ENCODE measurements at regions not wholly inside any gene's neighbourhood (a gene's known extent, or its start where the extent isn't known, plus 50 kb on each side); places are given as distances from the start of the nearest gene placed in this dataset.
"Not testable (repeated sequence)": the region's sequence is repeated elsewhere in the genome, so short reads cannot be mapped to it uniquely, and the experiment has no call there.

DNA sequence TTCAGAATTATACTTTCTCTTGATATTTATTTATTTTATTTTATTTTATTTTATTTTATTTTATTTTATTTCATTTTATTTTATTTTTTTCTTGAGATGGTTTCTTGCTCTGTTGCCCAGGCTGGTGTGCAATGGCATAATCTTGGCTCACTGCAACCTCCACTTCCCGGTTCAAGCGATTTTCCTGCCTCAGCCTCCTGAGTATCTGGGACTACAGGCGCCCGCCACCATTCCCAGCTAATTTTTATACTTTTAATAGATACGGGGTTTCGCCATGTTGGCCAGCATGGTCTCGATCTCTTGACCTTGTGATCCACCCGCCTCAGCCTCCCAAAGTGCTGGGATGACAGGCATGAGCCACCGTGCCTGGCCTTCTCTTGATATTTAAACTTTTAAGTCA, 3905.2 kb upstream of the OR11H1 start:
- not testable (repeated sequence) for H3K36me3 ChIP-seq (ENCODE audit: control insufficient read depth, insufficient read depth, low read length); H3K18ac ChIP-seq (ENCODE audit: low read length); H3K79me1 ChIP-seq (ENCODE audit: low read length); H2BK5ac ChIP-seq (ENCODE audit: low read length); H3K4ac ChIP-seq (ENCODE audit: low read depth, low read length); DNase-seq; H3K27ac ChIP-seq (ENCODE audit: low read depth, low read length); H3K79me2 ChIP-seq (ENCODE audit: control insufficient read depth, insufficient read depth, low read length); H3K56ac ChIP-seq (ENCODE audit: low read length); H4K8ac ChIP-seq (ENCODE audit: low read depth, low read length); H2AK5ac ChIP-seq (ENCODE audit: low read length); H3K4me2 ChIP-seq (ENCODE audit: low read length); H3K4me1 ChIP-seq (ENCODE audit: control insufficient read depth, low read depth, low read length); H3K4me3 ChIP-seq (ENCODE audit: low read length); H4K5ac ChIP-seq (ENCODE audit: low read length); H3K27me3 ChIP-seq (ENCODE audit: insufficient read depth, low read length, poor library complexity); H2BK15ac ChIP-seq (replicated peaks; ENCODE audit: low read depth); H3K9ac ChIP-seq (ENCODE audit: low read length); H2BK120ac ChIP-seq (ENCODE audit: low read depth, low read length); H3K23ac ChIP-seq (ENCODE audit: low read length)
- no CpG with 5 or more reads among the region's 9 CpGs for WGBS (ENCODE audit: extremely low coverage, insufficient coverage, low lambda C conversion rate)

DNA sequence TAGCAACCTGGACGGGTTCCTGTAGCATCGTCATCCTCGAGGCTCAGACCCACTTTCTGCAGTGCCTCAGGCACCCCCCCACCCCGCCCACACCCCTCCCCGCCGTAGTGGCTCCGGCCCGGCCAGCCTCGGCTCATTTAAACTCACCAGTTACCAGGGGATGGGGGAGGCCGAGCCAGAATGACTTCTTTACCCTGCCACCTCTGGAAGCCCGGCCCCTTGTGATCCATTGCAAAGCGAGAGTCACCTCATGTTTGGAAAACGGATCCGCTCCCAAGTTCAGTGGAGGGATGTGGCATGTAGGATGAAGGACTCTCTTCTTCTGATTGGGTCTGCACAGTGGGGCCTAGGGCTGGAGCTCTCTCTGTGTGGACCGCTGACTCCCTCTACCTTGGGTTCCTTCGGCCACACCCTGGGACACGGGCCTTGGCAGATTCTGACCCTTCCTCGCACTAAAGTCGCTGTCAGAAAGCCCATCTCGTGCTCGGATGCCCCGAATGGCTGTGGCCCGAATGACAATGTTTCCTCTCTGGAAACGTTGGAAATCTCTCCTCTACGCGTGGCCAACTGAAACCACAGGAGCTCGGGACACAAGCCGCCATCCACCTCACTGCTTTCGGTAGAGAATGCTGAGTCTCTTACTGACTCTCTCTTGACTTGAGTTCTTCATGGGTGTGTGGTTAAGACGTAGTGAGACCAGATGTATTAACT, 3902.1 kb upstream of the OR11H1 start:
- H3K9ac ChIP-seq (ENCODE audit: low read length); H3K79me1 ChIP-seq (ENCODE audit: low read length); H3K27ac ChIP-seq (ENCODE audit: low read depth, low read length); H4K5ac ChIP-seq (ENCODE audit: low read length); H4K8ac ChIP-seq (ENCODE audit: low read depth, low read length); H2AK5ac ChIP-seq (ENCODE audit: low read length); H2BK15ac ChIP-seq (replicated peaks; ENCODE audit: low read depth); H3K79me2 ChIP-seq (ENCODE audit: control insufficient read depth, insufficient read depth, low read length); H2BK5ac ChIP-seq (ENCODE audit: low read length); H3K27me3 ChIP-seq (ENCODE audit: insufficient read depth, low read length, poor library complexity); H3K4me1 ChIP-seq (ENCODE audit: control insufficient read depth, low read depth, low read length); H3K23ac ChIP-seq (ENCODE audit: low read length); H3K4me2 ChIP-seq (ENCODE audit: low read length); H3K18ac ChIP-seq (ENCODE audit: low read length); H2BK120ac ChIP-seq (ENCODE audit: low read depth, low read length); H3K4ac ChIP-seq (ENCODE audit: low read depth, low read length); H3K56ac ChIP-seq (ENCODE audit: low read length); DNase-seq; H3K36me3 ChIP-seq (ENCODE audit: control insufficient read depth, insufficient read depth, low read length): not testable (repeated sequence)
- no CpG with 5 or more reads among the region's 30 CpGs for WGBS (ENCODE audit: extremely low coverage, insufficient coverage, low lambda C conversion rate)
- H3K4me3 ChIP-seq (ENCODE audit: low read length) = peak overlapping the region; percentile 25

DNA sequence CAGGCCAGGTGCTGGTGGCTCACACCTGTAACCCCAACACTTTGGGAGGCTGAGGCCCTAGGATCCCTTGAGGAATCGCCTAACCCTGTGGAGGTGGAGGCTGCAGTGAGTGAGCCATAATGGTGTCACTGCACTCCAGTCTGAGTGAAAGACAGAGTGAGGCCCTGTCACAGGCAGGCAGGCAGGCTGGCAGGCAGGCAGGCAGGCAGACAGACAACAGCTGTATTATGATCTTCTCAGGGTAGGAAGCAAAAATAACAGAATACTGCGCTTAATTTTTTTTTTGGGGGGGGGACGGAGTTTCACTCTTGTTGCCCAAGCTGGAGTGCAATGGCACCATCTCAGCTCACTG, 3901.6 kb upstream of the OR11H1 start:
- Histone ChIP-seq H3K79me1 (ENCODE audit: low read length) (no peaks in the 10 kb centered on the region), H3K23ac (ENCODE audit: low read length) (no peak overlapping the region), H4K8ac (ENCODE audit: low read depth, low read length) (no peak overlapping the region), H3K36me3 (ENCODE audit: control insufficient read depth, insufficient read depth, low read length) (no peaks in the 10 kb centered on the region), H2BK15ac (replicated peaks; ENCODE audit: low read depth) (no peak overlapping the region), H3K4me1 (ENCODE audit: control insufficient read depth, low read depth, low read length) (no peaks in the 10 kb centered on the region), H2AK5ac (ENCODE audit: low read length) (no peak overlapping the region), H2BK120ac (ENCODE audit: low read depth, low read length) (no peak overlapping the region), H3K27me3 (ENCODE audit: insufficient read depth, low read length, poor library complexity) (no peaks in the 10 kb centered on the region), H3K27ac (ENCODE audit: low read depth, low read length) (no peak overlapping the region), H3K56ac (ENCODE audit: low read length) (no peak overlapping the region), H3K4me2 (ENCODE audit: low read length) (no peak overlapping the region), H4K5ac (ENCODE audit: low read length) (no peak overlapping the region), H2BK5ac (ENCODE audit: low read length) (no peak overlapping the region), H3K9ac (ENCODE audit: low read length) (no peak overlapping the region), H3K18ac (ENCODE audit: low read length) (no peak overlapping the region), H3K79me2 (ENCODE audit: control insufficient read depth, insufficient read depth, low read length) (no peaks in the 10 kb centered on the region), H3K4me3 (ENCODE audit: low read length) (no peak overlapping the region), H3K4ac (ENCODE audit: low read depth, low read length) (no peak overlapping the region)
- DNase-seq = no peak
- whole genome bisulfite sequencing (ENCODE audit: extremely low coverage, insufficient coverage, low lambda C conversion rate) = no CpG with 5 or more reads among the region's 3 CpGs

DNA sequence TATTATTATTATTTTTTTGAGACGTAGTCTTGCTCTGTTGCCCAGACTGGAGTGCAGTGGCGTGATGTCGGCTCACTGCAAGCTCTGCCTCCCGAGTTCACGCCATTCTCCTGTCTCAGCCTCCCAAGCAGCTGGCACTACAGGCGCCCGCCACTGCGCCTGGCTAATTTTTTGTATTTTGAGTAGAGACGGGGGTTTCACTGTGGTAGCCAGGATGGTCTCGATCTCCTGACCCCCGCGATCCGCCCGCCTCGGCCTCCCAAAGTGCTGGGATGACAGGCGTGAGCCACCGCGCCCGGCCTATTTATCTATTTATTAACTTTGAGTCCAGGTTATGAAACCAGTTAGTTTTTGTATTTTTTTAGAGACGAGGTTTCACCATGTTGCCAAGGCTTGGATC, 3901.0 kb upstream of the OR11H1 start:
- H3K79me2 ChIP-seq (ENCODE audit: control insufficient read depth, insufficient read depth, low read length); H2BK120ac ChIP-seq (ENCODE audit: low read depth, low read length); H2BK5ac ChIP-seq (ENCODE audit: low read length); DNase-seq; H3K23ac ChIP-seq (ENCODE audit: low read length); H3K9ac ChIP-seq (ENCODE audit: low read length); H3K79me1 ChIP-seq (ENCODE audit: low read length); H2BK15ac ChIP-seq (replicated peaks; ENCODE audit: low read depth); H3K27me3 ChIP-seq (ENCODE audit: insufficient read depth, low read length, poor library complexity); H4K5ac ChIP-seq (ENCODE audit: low read length); H3K27ac ChIP-seq (ENCODE audit: low read depth, low read length); H3K56ac ChIP-seq (ENCODE audit: low read length); H4K8ac ChIP-seq (ENCODE audit: low read depth, low read length); H2AK5ac ChIP-seq (ENCODE audit: low read length); H3K18ac ChIP-seq (ENCODE audit: low read length); H3K4me1 ChIP-seq (ENCODE audit: control insufficient read depth, low read depth, low read length); H3K36me3 ChIP-seq (ENCODE audit: control insufficient read depth, insufficient read depth, low read length); H3K4ac ChIP-seq (ENCODE audit: low read depth, low read length); H3K4me2 ChIP-seq (ENCODE audit: low read length); H3K4me3 ChIP-seq (ENCODE audit: low read length): not testable (repeated sequence)
- WGBS (ENCODE audit: extremely low coverage, insufficient coverage, low lambda C conversion rate) = no CpG with 5 or more reads among the region's 20 CpGs

DNA sequence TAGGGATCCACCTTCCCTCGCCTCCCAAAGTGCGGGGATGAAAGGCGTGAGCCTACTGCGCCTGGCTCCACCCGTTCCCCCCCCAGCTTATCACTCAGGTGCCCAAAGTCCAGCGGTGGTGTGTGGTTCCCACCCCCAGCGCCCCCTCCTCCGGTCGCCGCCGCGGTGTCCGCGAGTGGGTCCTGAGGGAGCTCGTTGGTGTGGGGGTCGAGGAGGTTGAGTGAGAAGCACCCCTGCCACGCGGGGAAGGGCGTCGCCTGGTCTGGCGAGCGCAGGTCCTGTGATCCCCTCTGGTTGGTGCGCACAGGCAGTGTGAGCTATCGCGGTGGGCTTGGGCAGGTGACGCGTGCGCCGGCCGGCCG, 3900.6 kb upstream of the OR11H1 start:
- H3K4me2 ChIP-seq (ENCODE audit: low read length) = no peak overlapping the region
- H3K18ac ChIP-seq (ENCODE audit: low read length) = no peak overlapping the region
- no peak for DNase-seq
- no peaks in the 10 kb centered on the region for H3K4me1 ChIP-seq (ENCODE audit: control insufficient read depth, low read depth, low read length)
- H3K27ac ChIP-seq (ENCODE audit: low read depth, low read length) = no peak overlapping the region
- no peaks in the 10 kb centered on the region for H3K79me1 ChIP-seq (ENCODE audit: low read length)
- no peak overlapping the region for H3K23ac ChIP-seq (ENCODE audit: low read length)
- H2BK5ac ChIP-seq (ENCODE audit: low read length) = no peak overlapping the region
- H3K4me3 ChIP-seq (ENCODE audit: low read length) = no peak overlapping the region
- no peak overlapping the region for H3K9ac ChIP-seq (ENCODE audit: low read length)
- no CpG with 5 or more reads among the region's 31 CpGs for WGBS (ENCODE audit: extremely low coverage, insufficient coverage, low lambda C conversion rate)
- H3K79me2 ChIP-seq (ENCODE audit: control insufficient read depth, insufficient read depth, low read length) = no peaks in the 10 kb centered on the region
- H2AK5ac ChIP-seq (ENCODE audit: low read length) = no peak overlapping the region
- H3K4ac ChIP-seq (ENCODE audit: low read depth, low read length) = no peak overlapping the region
- no peak overlapping the region for H2BK15ac ChIP-seq (replicated peaks; ENCODE audit: low read depth)
- H4K5ac ChIP-seq (ENCODE audit: low read length) = no peak overlapping the region
- H3K27me3 ChIP-seq (ENCODE audit: insufficient read depth, low read length, poor library complexity) = no peaks in the 10 kb centered on the region
- H4K8ac ChIP-seq (ENCODE audit: low read depth, low read length) = no peak overlapping the region
- H3K56ac ChIP-seq (ENCODE audit: low read length) = no peak overlapping the region
- no peak overlapping the region for H2BK120ac ChIP-seq (ENCODE audit: low read depth, low read length)
- no peaks in the 10 kb centered on the region for H3K36me3 ChIP-seq (ENCODE audit: control insufficient read depth, insufficient read depth, low read length)
